Ishikawa (cell line): ENCODE measurements at regions not wholly inside any gene's neighbourhood (a gene's known extent, or its start where the extent isn't known, plus 50 kb on each side); places are given as distances from the start of the nearest gene placed in this dataset.

Source experiments
- CEBPB ChIP-seq: IDR thresholded peaks from 2 replicates; pipeline ENCODE4 v1.6.1; 2012
- CREB1 ChIP-seq: IDR thresholded peaks from 2 replicates; pipeline ENCODE4 v1.6.1; 2012; ENCODE audit warnings: low read depth
- EP300 ChIP-seq: IDR thresholded peaks from 2 replicates; pipeline ENCODE4 v1.6.1; 2012; ENCODE audit warnings: borderline replicate concordance
- FOXM1 ChIP-seq: IDR thresholded peaks from 2 replicates; pipeline ENCODE4 v1.6.1; 2012; ENCODE audit warnings: low read depth, borderline replicate concordance
- MAX ChIP-seq: IDR thresholded peaks from 2 replicates; pipeline ENCODE4 v1.6.1; 2012
- RAD21 ChIP-seq: IDR thresholded peaks from 2 replicates; pipeline ENCODE4 v1.6.1; 2012; ENCODE audit warnings: low read depth
- TAF1 ChIP-seq: IDR thresholded peaks from 2 replicates; pipeline ENCODE4 v1.6.1; 2012; ENCODE audit warnings: low read depth, mild to moderate bottlenecking
- TCF12 ChIP-seq: IDR thresholded peaks from 2 replicates; pipeline ENCODE4 v1.6.1; 2012; ENCODE audit warnings: low read depth
- TEAD4 ChIP-seq: IDR thresholded peaks from 2 replicates; pipeline ENCODE4 v1.6.1; 2012
- YY1 ChIP-seq: IDR thresholded peaks from 2 replicates; pipeline ENCODE4 v1.6.1; 2012; ENCODE audit warnings: low read depth
- TF ChIP-seq, protein P1 (sequence below): IDR thresholded peaks from 2 replicates; pipeline ENCODE4 v1.6.1; 2012; ENCODE audit warnings: low read depth, mild to moderate bottlenecking

GRCh38 chr5:145295236-145295835 is 539.8 kb downstream of the PRELID2 start:
- TF ChIP-seq TCF12: no peak
- TF ChIP-seq CEBPB: no peak
- TF ChIP-seq FOXM1: no peak
- no peak for TF ChIP-seq MAX
- TF ChIP-seq RAD21: no peak
- no peak for TF ChIP-seq YY1
- no peak for TF ChIP-seq CREB1
- no peak for TF ChIP-seq TAF1
- no peak for TF ChIP-seq EP300
- TF ChIP-seq, protein P1, sequence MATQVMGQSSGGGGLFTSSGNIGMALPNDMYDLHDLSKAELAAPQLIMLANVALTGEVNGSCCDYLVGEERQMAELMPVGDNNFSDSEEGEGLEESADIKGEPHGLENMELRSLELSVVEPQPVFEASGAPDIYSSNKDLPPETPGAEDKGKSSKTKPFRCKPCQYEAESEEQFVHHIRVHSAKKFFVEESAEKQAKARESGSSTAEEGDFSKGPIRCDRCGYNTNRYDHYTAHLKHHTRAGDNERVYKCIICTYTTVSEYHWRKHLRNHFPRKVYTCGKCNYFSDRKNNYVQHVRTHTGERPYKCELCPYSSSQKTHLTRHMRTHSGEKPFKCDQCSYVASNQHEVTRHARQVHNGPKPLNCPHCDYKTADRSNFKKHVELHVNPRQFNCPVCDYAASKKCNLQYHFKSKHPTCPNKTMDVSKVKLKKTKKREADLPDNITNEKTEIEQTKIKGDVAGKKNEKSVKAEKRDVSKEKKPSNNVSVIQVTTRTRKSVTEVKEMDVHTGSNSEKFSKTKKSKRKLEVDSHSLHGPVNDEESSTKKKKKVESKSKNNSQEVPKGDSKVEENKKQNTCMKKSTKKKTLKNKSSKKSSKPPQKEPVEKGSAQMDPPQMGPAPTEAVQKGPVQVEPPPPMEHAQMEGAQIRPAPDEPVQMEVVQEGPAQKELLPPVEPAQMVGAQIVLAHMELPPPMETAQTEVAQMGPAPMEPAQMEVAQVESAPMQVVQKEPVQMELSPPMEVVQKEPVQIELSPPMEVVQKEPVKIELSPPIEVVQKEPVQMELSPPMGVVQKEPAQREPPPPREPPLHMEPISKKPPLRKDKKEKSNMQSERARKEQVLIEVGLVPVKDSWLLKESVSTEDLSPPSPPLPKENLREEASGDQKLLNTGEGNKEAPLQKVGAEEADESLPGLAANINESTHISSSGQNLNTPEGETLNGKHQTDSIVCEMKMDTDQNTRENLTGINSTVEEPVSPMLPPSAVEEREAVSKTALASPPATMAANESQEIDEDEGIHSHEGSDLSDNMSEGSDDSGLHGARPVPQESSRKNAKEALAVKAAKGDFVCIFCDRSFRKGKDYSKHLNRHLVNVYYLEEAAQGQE: no peak
- TF ChIP-seq TEAD4: no peak
